M059J (cell line): ENCODE measurements at regions not wholly inside any gene's neighbourhood (a gene's known extent, or its start where the extent isn't known, plus 50 kb on each side); places are given as distances from the start of the nearest gene placed in this dataset.

Experiments used
- DNase-seq: peaks from one replicate; pipeline ENCODE4 v3.0.0-alpha.2; 2012; ENCODE audit warnings: low read depth

DNA sequence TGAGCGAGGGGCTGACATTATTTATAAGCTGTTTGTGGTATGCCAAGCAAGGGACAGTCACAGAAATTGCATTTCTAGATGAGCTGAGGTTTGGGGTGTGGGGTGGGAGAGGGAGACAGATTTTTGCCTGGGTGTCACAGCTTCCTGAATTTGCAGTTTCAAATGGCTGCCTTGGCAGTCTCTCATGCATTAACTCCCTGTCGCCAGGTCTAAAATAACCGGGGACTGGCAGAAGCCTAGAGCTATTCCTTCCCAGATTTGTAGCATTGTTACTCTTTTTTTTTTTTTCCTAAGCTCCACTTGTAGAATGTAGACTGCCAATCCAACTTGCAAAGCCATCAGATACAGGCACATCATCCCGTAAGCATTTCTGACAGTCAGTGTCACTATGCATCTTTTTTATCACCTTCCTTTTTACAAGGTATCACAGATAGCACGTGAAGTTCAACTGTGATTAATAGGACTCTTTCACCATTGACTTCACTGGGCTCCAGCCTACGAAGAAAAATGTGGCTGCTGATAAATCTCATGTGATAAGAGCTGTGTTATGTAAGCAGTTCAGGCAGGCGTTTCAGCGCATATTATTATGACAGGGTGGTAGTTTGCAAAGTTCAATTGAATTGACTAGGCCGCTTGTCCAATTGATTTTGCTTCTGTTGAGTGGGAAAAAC lies 130.7 kb upstream of the CELF2 start:
- no peak for DNase-seq

DNA sequence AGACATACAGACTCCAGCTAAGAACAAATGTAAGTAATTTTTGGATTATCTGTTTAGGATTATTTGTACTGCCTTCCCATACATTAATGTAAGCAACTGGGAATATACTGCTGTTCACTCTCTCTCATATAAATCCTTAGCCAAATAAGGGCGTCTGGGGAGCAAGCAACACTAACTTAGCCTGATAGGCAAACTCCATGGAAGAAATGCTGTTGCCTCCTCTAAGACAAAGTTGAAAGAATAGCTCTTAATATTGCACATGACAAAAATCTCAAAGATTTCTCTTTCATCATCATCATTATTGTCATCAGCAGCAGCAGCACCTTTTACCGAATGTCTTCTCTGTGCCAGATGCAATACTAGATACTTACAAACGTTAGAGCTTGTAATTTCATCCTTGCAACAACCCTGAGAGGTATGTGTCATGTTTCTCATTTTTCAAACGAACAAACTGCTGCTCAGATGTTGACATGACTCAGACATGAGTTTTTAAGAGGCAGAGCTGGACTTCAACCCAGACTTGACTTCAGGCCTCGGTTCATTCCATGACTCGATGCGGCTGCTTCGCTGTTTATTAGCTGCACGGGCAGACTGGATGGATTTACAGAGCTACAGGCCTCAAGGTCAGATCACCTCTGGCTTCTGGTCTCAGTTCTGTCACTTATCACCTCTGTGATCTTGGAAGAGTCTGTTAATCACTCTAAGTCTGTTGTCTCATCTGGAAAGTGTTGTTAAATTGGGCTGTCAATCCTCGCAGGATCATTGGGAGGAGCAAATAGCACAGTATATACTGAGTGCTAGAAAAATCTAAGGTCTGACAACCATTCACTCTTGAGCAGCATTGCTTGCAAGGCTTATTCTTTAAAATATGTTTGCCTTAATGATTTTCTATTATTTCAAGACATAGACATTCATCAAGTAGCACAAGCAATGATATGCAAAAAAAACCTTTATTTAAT lies 126.3 kb upstream of the CELF2 start:
- peak; percentile 0 for DNase-seq

DNA sequence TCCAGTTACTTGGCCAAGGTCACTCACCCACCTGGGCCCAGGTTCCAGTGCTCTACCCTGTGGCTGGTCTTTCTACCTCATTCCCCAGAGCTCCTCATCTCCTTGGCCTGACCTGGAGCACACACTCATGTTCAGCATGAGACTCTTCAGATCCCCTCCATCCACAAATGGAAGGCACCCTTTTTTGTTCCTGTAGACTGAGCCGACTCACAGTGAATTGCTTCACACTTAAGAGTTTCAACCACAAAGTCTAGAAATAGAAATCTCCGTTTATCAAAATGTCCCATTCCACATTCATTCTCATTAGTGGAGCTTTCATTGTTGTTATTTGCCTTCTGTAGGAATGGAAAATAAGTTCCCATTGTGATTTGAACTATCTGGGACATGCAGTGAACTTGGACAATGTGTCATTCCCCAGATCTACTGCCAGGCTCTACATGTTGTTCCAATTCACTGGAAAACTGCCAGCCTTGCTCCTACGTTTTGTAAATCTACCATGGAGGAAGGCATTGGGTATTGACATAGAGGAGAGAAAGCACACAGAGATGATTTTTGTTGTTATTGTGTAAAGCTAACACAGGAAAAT lies 125.3 kb upstream of the CELF2 start:
- DNase-seq, result no peak

DNA sequence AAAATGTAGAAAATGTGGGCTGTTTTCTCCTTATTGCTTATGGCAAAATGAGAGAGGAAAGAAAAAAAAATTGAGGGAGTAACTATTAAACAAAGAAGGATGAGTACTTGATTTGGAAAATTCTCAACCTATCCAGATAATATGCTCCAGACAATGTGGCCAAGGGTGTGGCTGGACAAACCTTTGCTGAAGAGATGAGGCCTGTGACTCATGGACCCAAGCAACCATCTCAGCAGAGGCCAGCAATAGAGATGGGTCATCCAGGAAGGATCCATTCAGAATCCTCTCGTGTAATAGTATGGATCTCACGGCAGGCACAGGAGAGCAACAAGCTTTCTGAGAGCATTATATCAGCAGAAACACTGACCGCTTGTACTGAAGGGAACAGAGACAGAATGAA lies 120.3 kb upstream of the CELF2 start:
- no peak for DNase-seq

DNA sequence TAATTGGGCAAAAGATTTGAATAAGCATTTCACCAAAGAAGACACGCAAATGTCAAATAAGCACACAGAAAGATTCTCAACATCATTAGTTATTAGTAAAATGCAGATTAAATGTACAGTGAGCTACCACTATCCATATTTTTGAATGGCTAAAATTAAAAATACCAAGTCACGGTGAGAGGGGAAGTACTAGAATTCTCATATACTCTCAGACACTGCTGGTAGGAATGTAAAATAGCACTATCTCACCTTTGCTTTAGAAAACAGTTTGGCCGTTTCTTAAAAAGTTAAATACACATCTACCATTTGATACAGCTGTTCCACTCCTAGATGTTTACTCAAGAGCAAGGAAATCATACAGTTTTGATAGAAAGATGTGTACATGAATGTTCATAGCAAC lies 115.8 kb upstream of the CELF2 start:
- no peak for DNase-seq

DNA sequence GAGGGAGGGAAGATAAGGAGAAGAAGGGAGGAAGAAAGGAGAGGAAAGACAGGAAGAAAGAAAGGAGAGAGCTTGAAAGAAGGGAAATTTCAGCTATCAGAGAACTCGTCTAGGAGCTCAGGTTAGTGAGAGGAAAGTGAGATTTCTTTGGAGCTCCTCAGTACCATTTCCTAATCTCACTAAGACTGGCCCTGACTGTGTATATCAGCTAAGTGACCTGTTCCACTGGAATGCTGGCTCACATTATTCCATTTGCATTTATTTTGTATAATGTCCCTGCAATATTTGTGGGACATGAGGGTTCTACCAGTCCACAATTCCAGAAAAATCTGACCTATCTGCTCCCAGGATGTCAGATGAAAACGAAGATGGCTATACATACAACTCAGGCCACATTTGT lies 114.7 kb upstream of the CELF2 start:
- DNase-seq, result no peak

DNA sequence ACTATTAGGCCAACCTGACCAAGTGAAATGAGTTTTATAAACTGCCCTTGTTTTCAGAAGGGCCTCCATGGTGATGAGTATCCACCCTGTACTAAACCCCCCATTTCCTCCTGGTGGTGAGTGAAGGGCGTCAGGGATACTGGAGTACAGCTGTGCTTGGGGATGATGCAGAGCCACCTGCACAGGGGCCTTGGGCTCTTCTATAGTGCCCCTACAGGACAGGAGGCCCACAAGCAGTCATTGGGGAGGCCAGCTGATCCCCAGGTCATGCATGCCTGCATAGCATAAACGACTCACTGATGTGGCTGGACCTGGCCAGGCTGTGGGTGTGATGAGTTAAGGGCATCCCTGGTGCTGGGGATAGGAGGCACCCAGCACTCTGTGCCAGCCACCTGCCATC lies 114.1 kb upstream of the CELF2 start:
- DNase-seq, result no peak

DNA sequence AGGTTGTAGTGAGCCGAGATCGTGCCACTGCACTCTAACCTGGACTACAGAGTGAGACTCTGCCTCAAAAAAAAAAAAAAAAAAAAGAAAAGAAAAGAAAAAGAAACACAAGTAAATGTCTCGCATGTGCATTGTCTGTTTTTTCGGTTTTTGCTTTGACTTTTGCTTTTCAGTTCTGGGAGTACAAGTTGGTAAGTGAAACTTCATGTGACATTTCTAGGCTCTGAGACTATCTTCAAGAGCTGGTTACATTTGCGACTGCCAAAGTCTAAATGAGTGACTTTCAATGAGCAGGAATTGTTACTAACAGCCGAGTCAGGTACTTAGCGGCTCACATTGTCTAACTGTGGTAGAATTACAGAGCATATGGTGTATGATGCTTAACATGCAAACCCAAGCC lies 107.0 kb upstream of the CELF2 start:
- no peak for DNase-seq

DNA sequence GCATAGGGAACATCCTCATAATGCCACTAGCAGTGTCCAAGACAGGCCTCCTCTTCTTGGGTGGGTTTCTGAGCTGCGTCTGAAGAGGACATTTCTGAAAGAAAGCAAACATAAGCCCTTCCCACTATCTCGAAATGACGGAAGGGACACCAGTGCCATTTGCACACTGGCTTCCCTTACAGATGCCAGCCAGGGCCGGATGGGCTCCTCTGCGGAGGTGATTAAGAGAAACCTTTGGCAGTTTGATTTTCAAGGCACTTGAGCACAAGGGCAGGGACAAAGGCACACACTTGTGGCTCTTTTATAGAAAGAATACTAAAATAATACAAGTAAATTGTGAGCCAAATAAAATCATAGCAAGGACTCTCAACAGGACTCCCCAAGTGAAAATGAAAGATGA lies 106.6 kb upstream of the CELF2 start:
- no peak for DNase-seq

DNA sequence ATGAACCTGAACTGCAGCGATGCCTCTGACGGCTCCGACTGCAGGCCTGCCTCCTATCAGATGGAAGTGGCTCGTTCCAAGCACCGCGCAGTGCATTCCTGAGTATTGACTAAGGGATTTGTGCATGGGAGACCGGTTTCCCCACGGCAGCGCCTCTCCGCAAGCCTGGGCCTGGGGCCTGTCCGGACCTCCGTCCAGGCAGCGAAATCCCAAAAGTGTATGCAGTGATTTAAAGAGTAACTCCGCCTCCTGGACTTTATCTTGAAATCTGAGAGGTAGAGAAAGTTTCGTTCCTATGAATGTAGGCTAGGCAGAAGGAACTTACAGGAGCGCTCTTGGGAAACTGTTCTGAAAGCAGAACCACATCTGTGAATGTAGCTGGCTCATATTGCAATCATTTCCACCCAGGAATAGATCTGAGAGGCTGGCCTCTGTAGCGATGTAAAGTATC lies 106.2 kb upstream of the CELF2 start:
- peak; percentile 62 for DNase-seq

DNA sequence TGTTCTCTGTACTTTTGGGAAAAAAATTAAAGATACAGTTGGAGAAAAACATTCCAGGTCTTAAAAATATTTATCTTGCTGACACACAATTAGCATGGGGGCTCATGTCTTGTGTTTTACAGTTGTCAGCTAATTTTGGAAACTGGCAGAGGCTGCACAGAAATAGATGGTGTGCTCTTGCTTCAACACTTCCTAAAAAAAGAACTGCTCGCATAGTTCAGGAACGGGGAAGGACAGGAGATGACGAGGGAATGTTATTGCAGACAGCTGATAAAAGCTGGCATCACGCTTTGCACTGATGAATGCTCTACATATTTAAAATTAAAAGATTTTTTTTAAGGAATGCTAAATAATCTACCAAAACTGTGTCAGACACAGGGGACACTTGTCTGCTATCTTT lies 103.5 kb upstream of the CELF2 start:
- no peak for DNase-seq

DNA sequence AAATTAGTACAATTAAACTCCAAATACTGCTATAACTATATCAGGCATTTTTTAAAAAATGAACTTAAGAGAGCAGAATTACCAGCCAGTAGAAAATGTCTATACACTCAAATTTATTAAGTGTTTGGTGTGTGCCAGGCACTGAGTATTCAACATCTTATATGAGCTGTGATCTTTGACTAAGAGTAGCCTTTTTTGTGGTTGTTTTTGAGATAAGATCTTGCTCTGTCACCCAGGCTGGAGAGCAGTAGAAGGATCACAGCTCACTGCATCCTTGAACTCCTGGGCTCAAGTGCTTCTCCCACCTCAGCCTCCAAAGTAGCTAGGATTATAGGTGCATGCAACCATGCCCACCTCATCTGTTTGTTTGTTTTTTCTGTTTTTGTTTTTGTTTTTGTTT lies 102.5 kb upstream of the CELF2 start:
- no peak for DNase-seq

DNA sequence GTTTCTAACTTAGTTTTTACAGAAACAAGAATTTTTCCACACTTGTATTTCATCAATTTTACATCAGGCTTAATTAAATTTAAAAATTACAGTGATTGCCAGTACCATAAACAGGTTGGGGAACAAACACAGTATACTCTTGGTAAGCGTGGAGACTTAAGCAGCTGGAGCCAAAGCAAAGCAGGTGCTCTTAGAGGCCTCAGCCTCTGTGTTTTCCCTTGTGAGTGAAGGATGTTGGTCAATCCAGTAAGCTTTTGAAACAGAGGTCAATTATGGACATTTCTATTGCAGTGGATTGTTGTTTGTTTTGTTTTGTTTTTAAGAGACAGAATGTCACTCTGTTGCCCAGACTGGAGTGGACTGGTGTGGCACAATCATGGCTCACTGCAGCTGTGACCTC lies 100.6 kb upstream of the CELF2 start:
- DNase-seq, result no peak

DNA sequence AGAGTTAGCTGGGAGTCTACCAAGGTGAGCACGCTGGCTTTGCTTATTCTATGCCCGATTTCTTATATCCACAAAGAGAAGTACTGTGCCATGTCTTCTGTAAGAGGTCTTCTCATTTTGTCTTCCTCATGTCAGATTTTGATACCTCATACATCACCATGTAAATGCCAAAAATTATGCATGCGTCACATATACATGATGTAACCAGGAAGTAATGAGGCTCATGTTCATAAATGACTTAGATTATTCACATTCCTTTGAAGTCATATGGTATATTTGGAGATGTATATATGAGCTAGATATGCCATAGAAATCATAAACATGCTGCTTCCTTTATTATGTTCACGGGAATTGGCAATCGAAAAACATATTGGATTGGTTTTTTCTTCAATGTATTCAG lies 97.7 kb upstream of the CELF2 start:
- DNase-seq, result no peak

DNA sequence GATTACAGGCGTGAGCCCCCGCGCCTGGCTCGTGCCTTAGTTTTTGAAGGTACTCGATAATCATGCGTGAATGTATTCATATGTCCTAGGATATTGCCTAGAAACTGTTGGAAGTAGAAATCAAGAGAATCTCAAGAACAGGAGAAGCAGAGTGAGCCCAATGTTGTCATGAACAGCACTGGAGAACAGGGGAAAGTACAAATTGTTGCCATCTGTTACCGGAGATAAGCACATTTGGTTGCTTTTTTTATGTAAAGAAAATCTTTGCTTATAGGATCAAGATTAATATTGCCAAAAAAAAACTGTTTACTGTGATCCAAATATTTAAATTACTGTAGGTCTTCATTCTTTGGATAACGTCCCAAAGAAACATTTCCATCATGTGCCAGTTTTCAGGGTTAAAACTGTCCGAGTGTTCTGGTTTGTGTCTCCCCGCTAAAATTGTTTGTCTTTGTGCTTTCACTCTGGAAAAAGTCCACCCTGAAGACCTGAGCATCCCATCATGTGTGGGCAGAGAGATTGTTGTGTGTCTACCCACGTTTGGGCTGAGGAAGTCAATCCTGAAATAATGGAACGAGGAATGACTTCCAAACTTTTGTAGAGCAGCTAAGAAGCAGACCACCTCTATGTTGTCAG lies 95.7 kb upstream of the CELF2 start:
- no peak for DNase-seq

DNA sequence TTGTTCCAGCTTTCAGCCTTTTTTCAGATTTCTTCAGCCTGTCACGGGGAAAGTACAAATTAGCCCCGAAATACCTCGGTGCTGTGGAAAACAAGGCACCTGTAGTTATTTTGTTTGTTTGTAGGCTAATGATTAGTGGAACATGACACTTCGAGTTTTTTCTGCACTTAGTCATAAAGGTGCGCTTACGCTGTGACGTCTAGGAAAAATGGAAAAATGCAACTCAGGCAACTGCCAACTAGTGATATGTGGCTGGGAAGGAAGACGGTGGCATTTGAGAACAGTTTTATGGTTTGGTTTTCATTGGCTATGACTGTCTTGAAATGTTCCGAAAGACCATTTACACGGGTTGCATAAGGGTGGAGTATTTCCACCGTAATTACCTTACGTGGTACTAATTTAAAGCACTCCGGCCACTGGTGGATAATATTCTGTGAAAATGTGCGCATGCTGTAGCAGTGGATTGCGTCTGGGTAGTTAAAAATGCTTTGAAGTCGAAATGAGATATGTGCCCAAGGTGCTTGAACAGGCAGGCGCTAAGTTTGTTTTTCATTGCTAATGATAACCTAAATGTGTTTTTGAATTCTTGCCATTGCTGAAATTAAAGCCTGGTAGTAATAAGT lies 94.5 kb upstream of the CELF2 start:
- no peak for DNase-seq

DNA sequence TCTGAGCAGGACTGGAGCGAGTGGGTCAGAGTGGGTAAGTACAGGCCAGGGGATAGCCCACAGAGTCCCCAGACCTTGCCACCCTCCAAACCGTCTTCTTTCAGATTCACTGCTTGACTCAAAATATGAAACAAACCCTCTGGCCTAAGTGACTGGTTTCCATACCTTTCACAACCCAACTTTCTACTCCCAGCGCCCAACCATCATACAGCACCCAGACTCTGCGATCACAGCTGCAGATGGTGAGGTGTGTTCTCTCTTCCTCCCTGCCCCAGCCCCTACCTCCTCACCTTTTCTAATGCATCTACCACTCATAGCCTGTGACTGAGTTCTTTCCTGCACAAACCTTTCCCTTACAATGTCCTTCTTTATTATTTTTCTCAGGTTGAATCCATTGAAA lies 92.0 kb upstream of the CELF2 start:
- DNase-seq, result no peak

DNA sequence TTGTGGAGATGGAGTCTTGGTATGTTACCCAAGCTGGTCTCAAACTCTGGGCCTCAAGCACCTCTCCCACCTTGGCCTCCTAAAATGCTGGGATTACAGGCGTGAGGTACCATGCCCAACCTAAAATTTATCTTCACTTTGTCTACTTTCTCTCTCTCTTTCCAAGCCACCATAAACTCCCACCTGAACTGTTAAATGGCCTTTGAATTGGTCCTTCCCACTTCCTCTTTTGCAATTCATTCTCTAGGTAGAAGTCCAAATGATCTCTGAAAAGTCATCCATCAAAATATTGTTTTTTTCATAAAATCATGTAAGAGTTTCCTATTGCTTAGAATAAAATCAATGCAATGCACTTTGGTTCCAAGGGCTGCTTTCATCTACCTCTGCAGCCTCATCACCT lies 90.1 kb upstream of the CELF2 start:
- DNase-seq, result no peak

DNA sequence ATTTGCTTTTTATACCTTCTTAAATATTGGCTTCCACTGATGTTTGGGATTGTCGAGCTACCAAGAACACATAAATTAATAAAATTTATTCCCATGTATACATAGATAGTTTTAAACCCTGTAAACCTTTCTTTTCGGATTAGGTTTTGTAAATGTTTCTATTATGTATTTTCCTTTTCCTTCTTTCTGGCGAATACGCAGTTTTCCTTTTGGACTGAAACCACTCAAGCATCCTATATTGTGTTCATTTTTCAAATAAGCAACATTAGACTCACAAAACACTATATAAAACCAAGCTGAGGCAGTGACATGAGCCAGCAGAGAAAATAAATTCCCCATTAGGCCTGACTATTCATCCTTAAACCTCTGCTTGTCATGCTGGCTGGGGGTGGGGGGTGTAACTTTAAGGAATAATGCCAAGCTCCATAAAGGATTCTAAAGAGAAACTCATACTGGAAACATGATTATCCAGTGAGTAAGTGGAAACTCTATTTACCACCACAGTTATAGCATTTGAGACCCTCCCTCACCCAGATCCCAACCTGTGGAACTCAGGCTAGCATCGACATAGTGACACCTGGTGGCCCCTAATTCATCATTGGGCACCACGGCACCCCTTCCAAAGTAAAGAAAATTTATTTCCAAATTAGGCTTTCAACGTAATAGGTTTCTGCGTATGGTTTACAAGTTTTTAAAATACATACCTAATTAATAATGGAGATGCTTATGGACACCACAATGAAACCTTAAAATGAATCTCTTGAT lies 86.5 kb upstream of the CELF2 start:
- DNase-seq, result no peak

DNA sequence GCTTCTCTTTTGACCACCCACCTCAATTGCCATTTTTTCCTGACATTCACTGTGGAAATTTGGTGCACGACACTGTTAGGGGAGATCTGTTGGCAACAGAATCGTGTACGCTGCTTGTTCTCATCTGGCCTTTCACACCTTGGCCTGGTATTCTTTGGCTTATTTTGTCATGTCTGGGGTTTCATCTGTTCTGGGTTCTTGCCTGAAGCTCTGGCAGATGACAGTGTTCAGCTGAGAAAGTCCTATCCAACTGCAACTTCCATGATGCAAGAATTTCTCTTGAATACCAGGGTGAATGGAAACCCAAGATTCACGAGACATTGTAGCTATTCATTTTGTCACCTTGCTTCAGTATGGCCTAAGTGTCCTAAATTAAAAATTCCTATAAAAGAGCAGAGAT lies 82.6 kb upstream of the CELF2 start:
- DNase-seq, result no peak

DNA sequence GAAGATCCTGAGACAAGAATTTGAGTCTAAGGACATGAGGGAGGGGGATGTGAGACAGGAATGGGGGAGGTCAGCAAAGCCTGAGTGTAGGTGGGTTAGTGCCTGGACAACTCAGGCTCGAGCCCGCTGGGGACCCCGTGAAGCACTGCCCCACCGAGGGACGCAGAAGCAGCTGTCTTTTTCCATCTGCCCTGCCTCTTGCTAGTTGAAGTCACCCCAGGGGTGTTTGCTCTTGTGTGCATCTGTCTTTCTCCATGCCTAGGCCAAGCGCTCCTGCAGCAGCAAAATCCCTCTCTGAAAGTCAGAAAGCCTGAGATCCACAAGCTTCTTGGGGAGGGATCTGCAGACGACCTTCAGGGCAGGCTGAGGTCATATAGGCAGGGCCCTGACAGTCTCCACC lies 79.0 kb upstream of the CELF2 start:
- DNase-seq, result no peak
